IMR-90 (cell line): ENCODE measurements at regions not wholly inside any gene's neighbourhood (a gene's known extent, or its start where the extent isn't known, plus 50 kb on each side); places are given as distances from the start of the nearest gene placed in this dataset.

ENCODE experiments used
- ATAC-seq: fragments of 200-7000 bp; cut with Tn5 transposase; 2 replicates; pipeline ENCODE4 v1.9.1; 2020; ENCODE audit warnings: low read depth, mild to moderate bottlenecking, moderate library complexity
- BruUV-seq: library from RNA; stranded (reverse); fragments of 400-500 nt; replicated peaks from 2 replicates; lab custom pipeline; 2021; lab: Mats Ljungman, UMichigan
- CTCF ChIA-PET: fragments of 300-600 bp; formaldehyde crosslinking; extraction: SDS; loops from one replicate; lab custom pipeline; 2021; ENCODE audit warnings: antibody characterized with exemption; lab: Yijun Ruan, JAX
- POLR2A ChIA-PET: fragments of 300-600 bp; sonication (Branson Sonifier 250); formaldehyde crosslinking; loops from one replicate; lab custom pipeline; 2022; ENCODE audit warnings: antibody characterized with exemption; ENCODE audit not compliant: unreplicated experiment; lab: Charles Lee
- DNase-seq: peaks from one replicate; pipeline ENCODE4 v3.0.0; 2013
- H2AFZ ChIP-seq: replicated peaks from 2 replicates; pipeline ENCODE3; 2013; ENCODE audit warnings: low read length, mild to moderate bottlenecking; ENCODE audit not compliant: poor library complexity
- H2AK5ac ChIP-seq: 2 replicates; pipeline ENCODE4 v1.6.1; 2013; ENCODE audit warnings: low read depth, low read length, inconsistent platforms
- H2AK9ac ChIP-seq: replicated peaks from 2 replicates; pipeline ENCODE3; 2013; ENCODE audit warnings: mild to moderate bottlenecking, low read depth, low read length, moderate library complexity; ENCODE audit not compliant: poor library complexity
- H2BK120ac ChIP-seq: 2 replicates; pipeline ENCODE4 v1.6.1; 2013; ENCODE audit warnings: low read depth, low read length, inconsistent platforms
- H2BK15ac ChIP-seq: 3 replicates; pipeline ENCODE4 v1.6.1; 2013; ENCODE audit warnings: low read depth, low read length, inconsistent platforms
- H2BK20ac ChIP-seq: 2 replicates; pipeline ENCODE4 v1.6.1; 2013; ENCODE audit warnings: low read depth, mild to moderate bottlenecking, inconsistent platforms, low read length, moderate library complexity
- H2BK5ac ChIP-seq: 2 replicates; pipeline ENCODE4 v1.6.1; 2013; ENCODE audit warnings: mild to moderate bottlenecking, low read depth, low read length, inconsistent platforms; ENCODE audit not compliant: poor library complexity, severe bottlenecking
- H3K14ac ChIP-seq: replicated peaks from 2 replicates; pipeline ENCODE4 v1.6.1; 2013; ENCODE audit warnings: low read depth, low read length, inconsistent platforms
- H3K18ac ChIP-seq: 2 replicates; pipeline ENCODE4 v1.6.1; 2013; ENCODE audit warnings: low read depth, low read length, control low read depth
- H3K23ac ChIP-seq: 2 replicates; pipeline ENCODE4 v1.6.1; 2013; ENCODE audit warnings: low read depth, low read length, inconsistent platforms
- H3K27ac ChIP-seq: 2 replicates; pipeline ENCODE4 v1.5.1; 2013; ENCODE audit warnings: mild to moderate bottlenecking, control low read depth, low read length; ENCODE audit not compliant: insufficient read depth
- H3K27me3 ChIP-seq: 2 replicates; pipeline ENCODE4 v1.6.1; 2013; ENCODE audit warnings: low read length; ENCODE audit not compliant: control insufficient read depth, insufficient read depth
- H3K36me3 ChIP-seq: 2 replicates; pipeline ENCODE4 v1.6.1; 2013; ENCODE audit warnings: low read length, mixed read lengths; ENCODE audit not compliant: control insufficient read depth, insufficient read depth
- H3K4ac ChIP-seq: 2 replicates; pipeline ENCODE4 v1.6.1; 2013; ENCODE audit warnings: low read depth, low read length, inconsistent platforms
- H3K4me1 ChIP-seq: 2 replicates; pipeline ENCODE4 v1.6.1; 2013; ENCODE audit warnings: low read length, mixed read lengths; ENCODE audit not compliant: control insufficient read depth, insufficient read depth
- H3K4me2 ChIP-seq: 2 replicates; pipeline ENCODE4 v1.6.1; 2013; ENCODE audit warnings: low read depth, mild to moderate bottlenecking, control low read depth, low read length, moderate library complexity
- H3K4me3 ChIP-seq: 2 replicates; pipeline ENCODE4 v1.5.1; 2013; ENCODE audit warnings: low read depth, mild to moderate bottlenecking, control low read depth, low read length, moderate library complexity; ENCODE audit not compliant: insufficient read depth
- H3K56ac ChIP-seq: 2 replicates; pipeline ENCODE4 v1.6.1; 2013; ENCODE audit warnings: low read length, inconsistent platforms; ENCODE audit not compliant: insufficient read depth; ENCODE audit errors: extremely low read depth
- H3K79me1 ChIP-seq, 2 experiments: 2 replicates each; pipeline ENCODE4 v1.6.1; 2013; ENCODE audit warnings: low read length in 2 of 2, inconsistent platforms in 1 of 2, low read depth in 1 of 2
- H3K9ac ChIP-seq: 2 replicates; pipeline ENCODE4 v1.6.1; 2013; ENCODE audit warnings: low read depth, low read length, control low read depth
- H3K9me1 ChIP-seq: 2 replicates; pipeline ENCODE4 v1.6.1; 2013; ENCODE audit warnings: low read length, inconsistent platforms; ENCODE audit not compliant: insufficient read depth
- H3K9me3 ChIP-seq: 2 replicates; pipeline ENCODE4 v1.6.1; 2013; ENCODE audit warnings: low read length; ENCODE audit not compliant: control insufficient read depth, insufficient read depth
- H4K20me1 ChIP-seq: 2 replicates; pipeline ENCODE4 v1.6.1; 2013; ENCODE audit warnings: low read length, inconsistent platforms; ENCODE audit not compliant: insufficient read depth
- H4K5ac ChIP-seq: 2 replicates; pipeline ENCODE4 v1.6.1; 2013; ENCODE audit warnings: mild to moderate bottlenecking, low read depth, low read length, control low read depth
- H4K8ac ChIP-seq, 2 experiments: 2 replicates each; pipeline ENCODE4 v1.6.1; 2013; ENCODE audit warnings: low read depth in 2 of 2, low read length in 2 of 2, control low read depth in 1 of 2, inconsistent platforms in 1 of 2
- H4K91ac ChIP-seq: 2 replicates; pipeline ENCODE4 v1.6.1; 2013; ENCODE audit warnings: low read depth, low read length, inconsistent platforms; ENCODE audit not compliant: insufficient read depth
- BHLHE40 ChIP-seq: fragments of 150-350 bp; IDR thresholded peaks from 2 replicates; pipeline ENCODE4 v1.6.1; 2016; ENCODE audit warnings: mild to moderate bottlenecking, low read depth, low read length
- CEBPB ChIP-seq: IDR thresholded peaks from 2 replicates; pipeline ENCODE4 v1.6.1; 2012; ENCODE audit warnings: low read depth, low read length, improper control_type of control experiment
- CHD1 ChIP-seq: IDR thresholded peaks from 2 replicates; pipeline ENCODE4 v1.6.1; 2012; ENCODE audit warnings: low read depth, low read length, improper control_type of control experiment
- CTCF ChIP-seq: conservative IDR thresholded peaks from 2 replicates; pipeline ENCODE4 v1.5.1; 2012; ENCODE audit warnings: mild to moderate bottlenecking, low read depth, low read length, improper control_type of control experiment
- MAFK ChIP-seq: IDR thresholded peaks from 2 replicates; pipeline ENCODE4 v1.6.1; 2012; ENCODE audit warnings: low read depth, low read length, improper control_type of control experiment
- MAZ ChIP-seq: IDR thresholded peaks from 2 replicates; pipeline ENCODE4 v1.6.1; 2012; ENCODE audit warnings: low read depth, mild to moderate bottlenecking, low read length, improper control_type of control experiment, moderate library complexity, borderline replicate concordance
- NFE2L2 ChIP-seq: fragments of 150-350 bp; IDR thresholded peaks from 2 replicates; pipeline ENCODE4 v1.6.1; 2016; ENCODE audit warnings: low read depth, mild to moderate bottlenecking, low read length
- POLR2A ChIP-seq: IDR thresholded peaks from 2 replicates; pipeline ENCODE4 v1.6.1; 2012; ENCODE audit warnings: mild to moderate bottlenecking, low read depth, low read length
- RCOR1 ChIP-seq: IDR thresholded peaks from 2 replicates; pipeline ENCODE4 v1.6.1; 2012; ENCODE audit warnings: mild to moderate bottlenecking, low read length, improper control_type of control experiment; ENCODE audit not compliant: insufficient replicate concordance
- RFX5 ChIP-seq: IDR thresholded peaks from 2 replicates; pipeline ENCODE4 v1.8.0; 2012; ENCODE audit warnings: low read depth, mild to moderate bottlenecking, low read length, moderate library complexity
- SMC3 ChIP-seq: fragments of 150-350 bp; IDR thresholded peaks from 2 replicates; pipeline ENCODE4 v1.6.1; 2016; ENCODE audit warnings: low read depth, mild to moderate bottlenecking, antibody characterized with exemption, low read length, moderate library complexity
- USF2 ChIP-seq: fragments of 150-350 bp; IDR thresholded peaks from 2 replicates; pipeline ENCODE4 v1.6.1; 2017; ENCODE audit warnings: mild to moderate bottlenecking, antibody characterized with exemption, low read length, low read depth
- WGBS, 2 experiments: methylation state at CpG; one replicate each; pipeline versions ENCODE4 v1.1.5 to v1.1.7; 2013; ENCODE audit warnings: missing lambda C conversion rate in 2 of 2; ENCODE audit not compliant: insufficient read length in 1 of 2; ENCODE audit errors: extremely low coverage in 2 of 2; 5-methylcytosine and 5-hydroxymethylcytosine counted together
- dilution Hi-C: fragments of 300-500 bp; cut with HindIII; formaldehyde crosslinking; loops from one replicate; pipeline ENCODE4 v1.14.3; 2018; ENCODE audit warnings: low sequenced_read_pairs; ENCODE audit not compliant: unreplicated experiment
- in situ Hi-C: fragments of 300-500 bp; cut with MboI; formaldehyde crosslinking; loops from 3 replicates; pipeline ENCODE4 v1.14.3; 2019; ENCODE audit warnings: low sequenced_read_pairs, inconsistent platforms, mixed read lengths
- intact Hi-C: fragments of 100-400 bp; cut with micrococcal nuclease; formaldehyde crosslinking; loops from 2 replicates; pipeline ENCODE4 v1.10.0; 2022

GRCh38 chr2:129330504-129330903 is 649.0 kb upstream of the RAB6C start:
- Histone ChIP-seq H2AK9ac (no peak overlapping the region), H3K23ac (no peak overlapping the region), H4K91ac (no peak overlapping the region), H4K8ac (no peak overlapping the region), H3K9me1 (no peaks in the 10 kb centered on the region), H3K27me3 (no peaks in the 10 kb centered on the region), H2AFZ (no peak overlapping the region), H3K4me2 (no peak overlapping the region), H3K18ac (no peak overlapping the region), H3K14ac (no peak overlapping the region), H3K79me1 (no peaks in the 10 kb centered on the region), H3K36me3 (no peaks in the 10 kb centered on the region), H3K4me3 (no peak overlapping the region), H3K56ac (no peak overlapping the region), H3K4ac (no peak overlapping the region), H3K4me1 (no peaks in the 10 kb centered on the region), H2BK120ac (no peak overlapping the region), H3K9ac (no peak overlapping the region), H2BK5ac (no peak overlapping the region), H2BK15ac (no peak overlapping the region), H3K9me3 (peaks cover 17% of the 10 kb centered on the region), H2AK5ac (no peak overlapping the region), H3K27ac (no peak overlapping the region), H2BK20ac (no peak overlapping the region), H4K5ac (no peak overlapping the region), H4K20me1 (no peaks in the 10 kb centered on the region)
- CTCF ChIA-PET: no interaction called here
- POLR2A ChIA-PET: no interaction called here
- no peak for TF ChIP-seq RFX5
- TF ChIP-seq USF2: no peak
- no peak for TF ChIP-seq CHD1
- TF ChIP-seq POLR2A: no peak
- TF ChIP-seq CEBPB: no peak
- no peak for TF ChIP-seq BHLHE40
- TF ChIP-seq RCOR1: no peak
- no peak for TF ChIP-seq MAZ
- no peak for TF ChIP-seq MAFK
- TF ChIP-seq CTCF: no peak
- no peak for TF ChIP-seq NFE2L2
- no peak for TF ChIP-seq SMC3
- DNase-seq (no peak), ATAC-seq (no peak)
- in situ Hi-C loops (no loop called here), intact Hi-C loops (no loop called here), dilution Hi-C loops (no loop called here)
- BruUV-seq: no TSS peak
- no CpG with 5 or more reads among the region's 2 CpGs for WGBS, 2 experiments
